IMR-90 (cell line): ENCODE measurements at regions not wholly inside any gene's neighbourhood (a gene's known extent, or its start where the extent isn't known, plus 50 kb on each side); places are given as distances from the start of the nearest gene placed in this dataset.
A peak's percentile ranks its signal among the peaks of the same experiment; 100 is the strongest.

Experiments
- ATAC-seq: fragments of 200-7000 bp; cut with Tn5 transposase; 2 replicates; pipeline ENCODE4 v1.9.1; 2020; ENCODE audit warnings: low read depth, mild to moderate bottlenecking, moderate library complexity
- BruUV-seq: library from RNA; stranded (reverse); fragments of 400-500 nt; replicated peaks from 2 replicates; lab custom pipeline; 2021; lab: Mats Ljungman, UMichigan
- CTCF ChIA-PET: fragments of 300-600 bp; formaldehyde crosslinking; extraction: SDS; loops from one replicate; lab custom pipeline; 2021; ENCODE audit warnings: antibody characterized with exemption; lab: Yijun Ruan, JAX
- POLR2A ChIA-PET: fragments of 300-600 bp; sonication (Branson Sonifier 250); formaldehyde crosslinking; loops from one replicate; lab custom pipeline; 2022; ENCODE audit warnings: antibody characterized with exemption; ENCODE audit not compliant: unreplicated experiment; lab: Charles Lee
- DNase-seq: peaks from one replicate; pipeline ENCODE4 v3.0.0; 2013
- H2AFZ ChIP-seq: replicated peaks from 2 replicates; pipeline ENCODE3; 2013; ENCODE audit warnings: low read length, mild to moderate bottlenecking; ENCODE audit not compliant: poor library complexity
- H2AK5ac ChIP-seq: 2 replicates; pipeline ENCODE4 v1.6.1; 2013; ENCODE audit warnings: low read depth, low read length, inconsistent platforms
- H2AK9ac ChIP-seq: replicated peaks from 2 replicates; pipeline ENCODE3; 2013; ENCODE audit warnings: mild to moderate bottlenecking, low read depth, low read length, moderate library complexity; ENCODE audit not compliant: poor library complexity
- H2BK120ac ChIP-seq: 2 replicates; pipeline ENCODE4 v1.6.1; 2013; ENCODE audit warnings: low read depth, low read length, inconsistent platforms
- H2BK15ac ChIP-seq: 3 replicates; pipeline ENCODE4 v1.6.1; 2013; ENCODE audit warnings: low read depth, low read length, inconsistent platforms
- H2BK20ac ChIP-seq: 2 replicates; pipeline ENCODE4 v1.6.1; 2013; ENCODE audit warnings: low read depth, mild to moderate bottlenecking, inconsistent platforms, low read length, moderate library complexity
- H2BK5ac ChIP-seq: 2 replicates; pipeline ENCODE4 v1.6.1; 2013; ENCODE audit warnings: mild to moderate bottlenecking, low read depth, low read length, inconsistent platforms; ENCODE audit not compliant: poor library complexity, severe bottlenecking
- H3K14ac ChIP-seq: replicated peaks from 2 replicates; pipeline ENCODE4 v1.6.1; 2013; ENCODE audit warnings: low read depth, low read length, inconsistent platforms
- H3K18ac ChIP-seq: 2 replicates; pipeline ENCODE4 v1.6.1; 2013; ENCODE audit warnings: low read depth, low read length, control low read depth
- H3K23ac ChIP-seq: 2 replicates; pipeline ENCODE4 v1.6.1; 2013; ENCODE audit warnings: low read depth, low read length, inconsistent platforms
- H3K27ac ChIP-seq: 2 replicates; pipeline ENCODE4 v1.5.1; 2013; ENCODE audit warnings: mild to moderate bottlenecking, control low read depth, low read length; ENCODE audit not compliant: insufficient read depth
- H3K27me3 ChIP-seq: 2 replicates; pipeline ENCODE4 v1.6.1; 2013; ENCODE audit warnings: low read length; ENCODE audit not compliant: control insufficient read depth, insufficient read depth
- H3K36me3 ChIP-seq: 2 replicates; pipeline ENCODE4 v1.6.1; 2013; ENCODE audit warnings: low read length, mixed read lengths; ENCODE audit not compliant: control insufficient read depth, insufficient read depth
- H3K4ac ChIP-seq: 2 replicates; pipeline ENCODE4 v1.6.1; 2013; ENCODE audit warnings: low read depth, low read length, inconsistent platforms
- H3K4me1 ChIP-seq: 2 replicates; pipeline ENCODE4 v1.6.1; 2013; ENCODE audit warnings: low read length, mixed read lengths; ENCODE audit not compliant: control insufficient read depth, insufficient read depth
- H3K4me2 ChIP-seq: 2 replicates; pipeline ENCODE4 v1.6.1; 2013; ENCODE audit warnings: low read depth, mild to moderate bottlenecking, control low read depth, low read length, moderate library complexity
- H3K4me3 ChIP-seq: 2 replicates; pipeline ENCODE4 v1.5.1; 2013; ENCODE audit warnings: low read depth, mild to moderate bottlenecking, control low read depth, low read length, moderate library complexity; ENCODE audit not compliant: insufficient read depth
- H3K56ac ChIP-seq: 2 replicates; pipeline ENCODE4 v1.6.1; 2013; ENCODE audit warnings: low read length, inconsistent platforms; ENCODE audit not compliant: insufficient read depth; ENCODE audit errors: extremely low read depth
- H3K79me1 ChIP-seq, 2 experiments: 2 replicates each; pipeline ENCODE4 v1.6.1; 2013; ENCODE audit warnings: low read length in 2 of 2, inconsistent platforms in 1 of 2, low read depth in 1 of 2
- H3K9ac ChIP-seq: 2 replicates; pipeline ENCODE4 v1.6.1; 2013; ENCODE audit warnings: low read depth, low read length, control low read depth
- H3K9me1 ChIP-seq: 2 replicates; pipeline ENCODE4 v1.6.1; 2013; ENCODE audit warnings: low read length, inconsistent platforms; ENCODE audit not compliant: insufficient read depth
- H3K9me3 ChIP-seq: 2 replicates; pipeline ENCODE4 v1.6.1; 2013; ENCODE audit warnings: low read length; ENCODE audit not compliant: control insufficient read depth, insufficient read depth
- H4K20me1 ChIP-seq: 2 replicates; pipeline ENCODE4 v1.6.1; 2013; ENCODE audit warnings: low read length, inconsistent platforms; ENCODE audit not compliant: insufficient read depth
- H4K5ac ChIP-seq: 2 replicates; pipeline ENCODE4 v1.6.1; 2013; ENCODE audit warnings: mild to moderate bottlenecking, low read depth, low read length, control low read depth
- H4K8ac ChIP-seq, 2 experiments: 2 replicates each; pipeline ENCODE4 v1.6.1; 2013; ENCODE audit warnings: low read depth in 2 of 2, low read length in 2 of 2, control low read depth in 1 of 2, inconsistent platforms in 1 of 2
- H4K91ac ChIP-seq: 2 replicates; pipeline ENCODE4 v1.6.1; 2013; ENCODE audit warnings: low read depth, low read length, inconsistent platforms; ENCODE audit not compliant: insufficient read depth
- BHLHE40 ChIP-seq: fragments of 150-350 bp; IDR thresholded peaks from 2 replicates; pipeline ENCODE4 v1.6.1; 2016; ENCODE audit warnings: mild to moderate bottlenecking, low read depth, low read length
- CEBPB ChIP-seq: IDR thresholded peaks from 2 replicates; pipeline ENCODE4 v1.6.1; 2012; ENCODE audit warnings: low read depth, low read length, improper control_type of control experiment
- CHD1 ChIP-seq: IDR thresholded peaks from 2 replicates; pipeline ENCODE4 v1.6.1; 2012; ENCODE audit warnings: low read depth, low read length, improper control_type of control experiment
- FOS ChIP-seq: fragments of 150-350 bp; IDR thresholded peaks from 2 replicates; pipeline ENCODE4 v1.6.1; 2016; ENCODE audit warnings: low read depth, low read length
- MAFK ChIP-seq: IDR thresholded peaks from 2 replicates; pipeline ENCODE4 v1.6.1; 2012; ENCODE audit warnings: low read depth, low read length, improper control_type of control experiment
- MAZ ChIP-seq: IDR thresholded peaks from 2 replicates; pipeline ENCODE4 v1.6.1; 2012; ENCODE audit warnings: low read depth, mild to moderate bottlenecking, low read length, improper control_type of control experiment, moderate library complexity, borderline replicate concordance
- MXI1 ChIP-seq: IDR thresholded peaks from 2 replicates; pipeline ENCODE4 v1.6.1; 2012; ENCODE audit warnings: low read depth, mild to moderate bottlenecking, low read length, moderate library complexity, borderline replicate concordance
- NFE2L2 ChIP-seq: fragments of 150-350 bp; IDR thresholded peaks from 2 replicates; pipeline ENCODE4 v1.6.1; 2016; ENCODE audit warnings: low read depth, mild to moderate bottlenecking, low read length
- POLR2A ChIP-seq: IDR thresholded peaks from 2 replicates; pipeline ENCODE4 v1.6.1; 2012; ENCODE audit warnings: mild to moderate bottlenecking, low read depth, low read length
- RAD21 ChIP-seq: IDR thresholded peaks from 2 replicates; pipeline ENCODE4 v1.6.1; 2012; ENCODE audit warnings: low read length, improper control_type of control experiment
- RCOR1 ChIP-seq: IDR thresholded peaks from 2 replicates; pipeline ENCODE4 v1.6.1; 2012; ENCODE audit warnings: mild to moderate bottlenecking, low read length, improper control_type of control experiment; ENCODE audit not compliant: insufficient replicate concordance
- RFX5 ChIP-seq: IDR thresholded peaks from 2 replicates; pipeline ENCODE4 v1.8.0; 2012; ENCODE audit warnings: low read depth, mild to moderate bottlenecking, low read length, moderate library complexity
- SMC3 ChIP-seq: fragments of 150-350 bp; IDR thresholded peaks from 2 replicates; pipeline ENCODE4 v1.6.1; 2016; ENCODE audit warnings: low read depth, mild to moderate bottlenecking, antibody characterized with exemption, low read length, moderate library complexity
- WGBS, 2 experiments: methylation state at CpG; one replicate each; pipeline versions ENCODE4 v1.1.5 to v1.1.7; 2013; ENCODE audit warnings: missing lambda C conversion rate in 2 of 2; ENCODE audit not compliant: insufficient read length in 1 of 2; ENCODE audit errors: extremely low coverage in 2 of 2; 5-methylcytosine and 5-hydroxymethylcytosine counted together
- dilution Hi-C: fragments of 300-500 bp; cut with HindIII; formaldehyde crosslinking; loops from one replicate; pipeline ENCODE4 v1.14.3; 2018; ENCODE audit warnings: low sequenced_read_pairs; ENCODE audit not compliant: unreplicated experiment
- in situ Hi-C: fragments of 300-500 bp; cut with MboI; formaldehyde crosslinking; loops from 3 replicates; pipeline ENCODE4 v1.14.3; 2019; ENCODE audit warnings: low sequenced_read_pairs, inconsistent platforms, mixed read lengths
- intact Hi-C: fragments of 100-400 bp; cut with micrococcal nuclease; formaldehyde crosslinking; loops from 2 replicates; pipeline ENCODE4 v1.10.0; 2022
- TF ChIP-seq, protein P1 (sequence below): fragments of 150-350 bp; IDR thresholded peaks from 2 replicates; pipeline ENCODE4 v1.6.1; 2017; ENCODE audit warnings: mild to moderate bottlenecking, antibody characterized with exemption, low read length, low read depth
- TF ChIP-seq, protein P2 (sequence below): conservative IDR thresholded peaks from 2 replicates; pipeline ENCODE4 v1.5.1; 2012; ENCODE audit warnings: mild to moderate bottlenecking, low read depth, low read length, improper control_type of control experiment
- TF ChIP-seq, protein P3 (sequence below): fragments of 150-350 bp; IDR thresholded peaks from 2 replicates; pipeline ENCODE4 v1.6.1; 2016; ENCODE audit warnings: low read depth, mild to moderate bottlenecking, low read length, moderate library complexity, borderline replicate concordance

DNA sequence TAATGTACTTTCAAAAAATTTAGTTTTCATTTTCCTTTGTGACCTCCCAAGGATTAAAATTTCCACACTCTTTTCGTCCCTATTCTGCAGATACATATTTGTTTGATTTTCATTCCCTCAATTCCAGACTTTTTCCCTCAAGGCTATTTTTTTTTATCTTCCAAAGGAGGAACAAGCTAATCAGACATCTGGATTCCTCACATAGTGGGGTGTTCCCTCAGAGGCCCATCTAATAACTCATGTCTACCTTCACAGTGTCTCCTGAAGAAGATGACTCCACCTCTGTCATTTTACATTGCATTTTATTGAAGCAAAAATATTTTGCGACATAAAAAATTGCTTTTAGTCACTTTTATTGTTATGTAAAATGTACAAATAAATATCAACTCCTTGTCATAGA is 122.2 kb downstream of the RFPL4B start:
- H4K8ac ChIP-seq = peak overlapping the region in 1 of 2 experiments; percentile 43; a peak in 1 of 4 replicates
- H3K18ac ChIP-seq = peak overlapping the region; percentile 79; the same call in 1 of the 2 replicates
- H3K4me3 ChIP-seq = no peak overlapping the region
- peaks cover 10% of the 10 kb centered on the region for H3K4me1 ChIP-seq
- no peak overlapping the region for H3K9ac ChIP-seq
- H3K4ac ChIP-seq = no peak overlapping the region
- H2BK5ac ChIP-seq = peak overlapping the region; percentile 79
- no peaks in the 10 kb centered on the region for H4K20me1 ChIP-seq
- peak overlapping the region; percentile 58; the same call in 1 of the 2 replicates for H2BK20ac ChIP-seq
- H4K91ac ChIP-seq = no peak overlapping the region
- no peak for ATAC-seq
- no peak overlapping the region for H3K27ac ChIP-seq
- H3K9me1 ChIP-seq = no peaks in the 10 kb centered on the region
- no peak overlapping the region for H2AK9ac ChIP-seq
- H2AK5ac ChIP-seq = no peak overlapping the region
- no peak for TF ChIP-seq CEBPB
- no peak for TF ChIP-seq BHLHE40
- TF ChIP-seq RFX5 = no peak
- no peak for TF ChIP-seq MAFK
- no peak for TF ChIP-seq SMC3
- no peak for TF ChIP-seq RAD21
- TF ChIP-seq FOS = no peak
- no peak for TF ChIP-seq NFE2L2
- TF ChIP-seq, protein P1, sequence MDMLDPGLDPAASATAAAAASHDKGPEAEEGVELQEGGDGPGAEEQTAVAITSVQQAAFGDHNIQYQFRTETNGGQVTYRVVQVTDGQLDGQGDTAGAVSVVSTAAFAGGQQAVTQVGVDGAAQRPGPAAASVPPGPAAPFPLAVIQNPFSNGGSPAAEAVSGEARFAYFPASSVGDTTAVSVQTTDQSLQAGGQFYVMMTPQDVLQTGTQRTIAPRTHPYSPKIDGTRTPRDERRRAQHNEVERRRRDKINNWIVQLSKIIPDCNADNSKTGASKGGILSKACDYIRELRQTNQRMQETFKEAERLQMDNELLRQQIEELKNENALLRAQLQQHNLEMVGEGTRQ = no peak
- TF ChIP-seq RCOR1 = no peak
- TF ChIP-seq, protein P2, sequence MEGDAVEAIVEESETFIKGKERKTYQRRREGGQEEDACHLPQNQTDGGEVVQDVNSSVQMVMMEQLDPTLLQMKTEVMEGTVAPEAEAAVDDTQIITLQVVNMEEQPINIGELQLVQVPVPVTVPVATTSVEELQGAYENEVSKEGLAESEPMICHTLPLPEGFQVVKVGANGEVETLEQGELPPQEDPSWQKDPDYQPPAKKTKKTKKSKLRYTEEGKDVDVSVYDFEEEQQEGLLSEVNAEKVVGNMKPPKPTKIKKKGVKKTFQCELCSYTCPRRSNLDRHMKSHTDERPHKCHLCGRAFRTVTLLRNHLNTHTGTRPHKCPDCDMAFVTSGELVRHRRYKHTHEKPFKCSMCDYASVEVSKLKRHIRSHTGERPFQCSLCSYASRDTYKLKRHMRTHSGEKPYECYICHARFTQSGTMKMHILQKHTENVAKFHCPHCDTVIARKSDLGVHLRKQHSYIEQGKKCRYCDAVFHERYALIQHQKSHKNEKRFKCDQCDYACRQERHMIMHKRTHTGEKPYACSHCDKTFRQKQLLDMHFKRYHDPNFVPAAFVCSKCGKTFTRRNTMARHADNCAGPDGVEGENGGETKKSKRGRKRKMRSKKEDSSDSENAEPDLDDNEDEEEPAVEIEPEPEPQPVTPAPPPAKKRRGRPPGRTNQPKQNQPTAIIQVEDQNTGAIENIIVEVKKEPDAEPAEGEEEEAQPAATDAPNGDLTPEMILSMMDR = no peak
- TF ChIP-seq, protein P3, sequence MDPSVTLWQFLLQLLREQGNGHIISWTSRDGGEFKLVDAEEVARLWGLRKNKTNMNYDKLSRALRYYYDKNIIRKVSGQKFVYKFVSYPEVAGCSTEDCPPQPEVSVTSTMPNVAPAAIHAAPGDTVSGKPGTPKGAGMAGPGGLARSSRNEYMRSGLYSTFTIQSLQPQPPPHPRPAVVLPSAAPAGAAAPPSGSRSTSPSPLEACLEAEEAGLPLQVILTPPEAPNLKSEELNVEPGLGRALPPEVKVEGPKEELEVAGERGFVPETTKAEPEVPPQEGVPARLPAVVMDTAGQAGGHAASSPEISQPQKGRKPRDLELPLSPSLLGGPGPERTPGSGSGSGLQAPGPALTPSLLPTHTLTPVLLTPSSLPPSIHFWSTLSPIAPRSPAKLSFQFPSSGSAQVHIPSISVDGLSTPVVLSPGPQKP = no peak
- TF ChIP-seq CHD1 = no peak
- TF ChIP-seq MXI1 = no peak
- no peak for TF ChIP-seq MAZ
- no peak for TF ChIP-seq POLR2A
- no peak overlapping the region for H2AFZ ChIP-seq
- H3K27me3 ChIP-seq = no peaks in the 10 kb centered on the region
- CTCF ChIA-PET = no interaction called here
- DNase-seq = no peak
- H3K79me1 ChIP-seq = no peaks in the 10 kb centered on the region
- POLR2A ChIA-PET = no interaction called here
- in situ Hi-C loops = no loop called here
- no peak overlapping the region for H3K4me2 ChIP-seq
- H3K23ac ChIP-seq = no peak overlapping the region
- no peak overlapping the region for H4K5ac ChIP-seq
- dilution Hi-C loops = no loop called here
- H3K56ac ChIP-seq = no peak overlapping the region
- no peak overlapping the region for H3K14ac ChIP-seq
- H2BK120ac ChIP-seq = peak overlapping the region; percentile 44; the same call in 1 of the 2 replicates
- no TSS peak for BruUV-seq
- intact Hi-C loops = no loop called here
- no peak overlapping the region for H2BK15ac ChIP-seq
- no peaks in the 10 kb centered on the region for H3K36me3 ChIP-seq
- no CpG with 5 or more reads among the region's 2 CpGs for WGBS, 2 experiments
- no peaks in the 10 kb centered on the region for H3K9me3 ChIP-seq
